Ecto neural progenitor cell (in vitro differentiated cells): ENCODE measurements at regions not wholly inside any gene's neighbourhood (a gene's known extent, or its start where the extent isn't known, plus 50 kb on each side); places are given as distances from the start of the nearest gene placed in this dataset.
"Not testable (repeated sequence)": the region's sequence is repeated elsewhere in the genome, so short reads cannot be mapped to it uniquely, and the experiment has no call there.

Experiments used
- DNase-seq: peaks from one replicate; pipeline ENCODE4 v3.0.0-alpha.2; 2018; ENCODE audit warnings: low spot score

GRCh38 chr12:65656156-65656882 is 168.0 kb upstream of the HMGA2 start:
- DNase-seq: no peak

DNA sequence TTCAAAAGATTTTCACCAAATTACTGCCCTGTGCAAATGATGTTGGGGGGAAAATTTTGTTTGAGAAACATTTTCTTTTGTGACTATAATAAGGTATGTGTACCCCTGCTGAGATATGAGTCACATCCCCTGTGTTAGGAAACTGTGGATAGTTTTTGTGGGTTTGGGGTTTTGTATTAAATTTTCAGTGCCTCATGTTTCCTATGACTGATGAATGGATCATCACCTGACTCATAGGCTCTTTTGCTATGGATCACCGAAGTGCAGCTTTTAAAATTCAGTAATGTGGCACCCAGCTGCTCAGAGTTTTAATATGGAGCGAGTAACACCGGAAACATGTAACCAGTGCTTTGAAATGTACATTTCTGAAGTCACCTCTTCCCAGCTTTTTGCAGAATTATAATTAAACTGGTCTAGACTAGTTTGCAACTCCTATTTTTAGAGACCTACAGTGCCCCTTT is 167.4 kb upstream of the HMGA2 start:
- no peak for DNase-seq

GRCh38 chr12:65657635-65658034 is 166.6 kb upstream of the HMGA2 start:
- no peak for DNase-seq

GRCh38 chr12:65658360-65658759 is 165.9 kb upstream of the HMGA2 start:
- no peak for DNase-seq

GRCh38 chr12:65659681-65660080 is 164.6 kb upstream of the HMGA2 start:
- no peak for DNase-seq

DNA sequence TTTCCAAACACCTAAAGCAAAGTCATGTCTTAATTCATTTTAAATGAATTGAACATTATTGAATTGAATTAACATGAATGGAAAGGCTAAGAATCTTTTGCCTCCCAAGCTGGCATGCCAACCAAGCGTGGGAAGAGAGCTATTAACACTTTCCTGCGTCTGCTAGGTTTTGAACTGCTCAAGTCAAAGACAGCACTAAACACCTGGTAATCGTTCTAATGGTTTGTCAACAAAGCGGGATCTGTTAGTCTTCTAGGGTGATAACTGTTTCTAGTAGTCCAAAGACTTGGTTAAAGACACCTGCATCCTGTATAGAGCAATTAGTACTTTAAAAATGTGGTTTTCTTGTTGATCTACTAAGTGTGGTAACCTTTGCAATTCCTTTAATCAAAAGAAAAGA is 164.2 kb upstream of the HMGA2 start:
- DNase-seq: no peak

GRCh38 chr12:65660836-65661235 is 163.4 kb upstream of the HMGA2 start:
- no peak for DNase-seq

GRCh38 chr12:65662590-65662989 is 161.7 kb upstream of the HMGA2 start:
- no peak for DNase-seq

DNA sequence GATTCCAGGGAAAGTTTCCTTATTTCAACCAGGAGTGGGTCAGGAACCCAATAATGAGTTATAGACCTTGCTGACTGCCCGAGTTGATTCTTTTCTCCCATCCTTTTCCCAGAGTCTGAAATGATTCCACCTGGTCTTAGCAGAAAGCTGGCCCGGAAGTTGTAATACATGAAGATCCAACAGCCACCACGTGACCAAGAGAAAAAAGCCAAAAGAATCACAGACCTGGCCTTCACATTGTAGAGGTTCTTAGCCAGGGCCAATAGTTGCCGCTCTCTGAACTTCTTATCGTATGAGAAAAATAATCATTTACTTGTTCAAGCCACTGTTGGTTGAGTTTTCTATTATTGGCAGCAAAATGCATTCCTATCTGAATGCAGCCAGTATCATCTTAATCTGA is 161.2 kb upstream of the HMGA2 start:
- DNase-seq: no peak

DNA sequence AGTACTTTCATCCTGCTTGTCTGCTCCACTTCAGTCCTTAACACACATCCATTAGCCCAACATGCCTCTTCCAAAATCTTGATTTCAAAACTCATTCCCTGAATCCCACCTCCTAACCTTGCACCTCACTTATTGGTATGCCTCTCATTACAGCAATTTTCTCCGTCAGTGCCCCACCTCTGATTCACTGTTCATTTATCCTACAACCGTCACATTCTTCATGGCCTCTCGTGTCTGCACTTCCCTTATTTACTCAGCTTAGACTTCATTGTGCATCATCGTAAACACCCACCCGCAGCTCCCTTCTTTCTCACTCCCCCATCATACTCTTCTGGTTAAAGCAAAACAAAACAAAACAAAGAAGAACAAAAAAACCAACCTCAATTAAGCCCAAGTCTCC is 160.6 kb upstream of the HMGA2 start:
- DNase-seq: no peak

- no peak for DNase-seq
Observed at GRCh38 chr12:65664715-65665250, 159.5 kb upstream of the HMGA2 start.

GRCh38 chr12:65665817-65666216 is 158.5 kb upstream of the HMGA2 start:
- no peak for DNase-seq

- DNase-seq: no peak
Observed at GRCh38 chr12:65666876-65667275, 157.4 kb upstream of the HMGA2 start.

DNA sequence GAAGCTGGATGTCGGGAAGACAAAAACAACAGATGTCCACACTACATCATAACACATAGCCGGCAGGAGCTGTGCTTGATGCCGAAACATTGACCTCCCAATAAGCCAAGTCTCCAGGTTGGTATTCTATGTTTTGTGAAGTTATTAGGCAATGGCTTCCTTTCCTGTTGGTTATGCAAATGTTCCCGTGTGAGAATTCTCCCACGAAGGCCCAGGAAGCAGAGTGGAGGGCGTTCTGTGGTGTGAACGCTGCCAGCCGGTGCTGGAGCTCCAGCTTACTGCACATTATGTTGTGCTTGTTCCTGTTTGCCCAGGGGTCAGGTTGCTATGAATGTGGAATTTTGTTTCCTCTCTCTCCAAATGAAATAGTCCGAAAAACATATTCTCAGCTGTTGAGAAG is 156.4 kb upstream of the HMGA2 start:
- no peak for DNase-seq

DNA sequence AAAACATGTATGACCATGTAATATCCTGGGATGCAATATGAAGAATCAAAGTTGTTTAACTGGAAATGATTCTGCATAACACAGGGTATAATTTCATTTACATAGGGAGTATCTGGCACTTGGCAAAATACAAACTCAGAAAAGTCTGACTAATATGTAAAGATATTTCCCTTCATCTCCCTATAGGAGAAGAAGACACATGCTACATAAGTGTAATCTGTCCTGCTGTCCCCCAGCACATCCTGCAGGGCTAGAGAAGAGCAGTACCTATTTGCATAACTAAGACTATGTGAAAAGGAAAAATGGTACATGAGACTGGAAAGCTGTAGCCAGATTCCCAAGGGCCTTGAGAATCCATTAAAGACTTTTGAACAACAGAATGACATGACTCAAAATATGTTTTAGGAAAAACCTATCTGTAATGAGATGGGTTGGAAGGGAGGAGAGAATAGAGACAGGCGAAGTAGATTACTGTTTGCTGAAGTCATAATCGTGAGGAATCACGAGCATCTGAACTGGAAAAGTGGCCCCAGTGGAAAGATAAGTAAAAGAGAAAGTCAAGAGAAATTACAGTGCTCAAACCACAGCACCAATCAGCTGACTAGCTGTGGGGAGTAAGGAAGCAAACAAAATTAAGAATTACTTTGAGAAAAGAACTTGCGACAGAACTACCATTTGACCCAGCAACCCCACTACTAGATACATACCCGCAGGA is 155.1 kb upstream of the HMGA2 start:
- DNase-seq: no peak

DNA sequence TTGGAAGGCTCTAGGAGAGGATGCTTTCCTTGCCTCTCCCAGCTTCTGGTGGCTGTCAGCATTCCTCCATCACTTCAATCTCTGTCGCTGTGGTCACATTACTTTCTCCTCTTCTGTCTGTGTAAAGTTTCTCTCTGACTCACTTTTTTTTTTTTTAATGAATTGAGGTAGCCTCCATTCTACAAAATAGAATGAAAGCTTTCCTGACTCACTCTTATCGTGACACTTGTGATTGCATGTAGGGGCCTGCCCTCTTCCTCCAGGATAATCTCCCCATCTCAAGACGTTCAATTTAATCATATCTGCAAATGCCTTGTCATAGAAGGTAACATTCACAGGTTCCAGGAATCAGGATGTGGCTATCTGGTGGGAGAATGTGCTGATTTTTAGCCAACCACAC is 153.5 kb upstream of the HMGA2 start:
- no peak for DNase-seq

DNA sequence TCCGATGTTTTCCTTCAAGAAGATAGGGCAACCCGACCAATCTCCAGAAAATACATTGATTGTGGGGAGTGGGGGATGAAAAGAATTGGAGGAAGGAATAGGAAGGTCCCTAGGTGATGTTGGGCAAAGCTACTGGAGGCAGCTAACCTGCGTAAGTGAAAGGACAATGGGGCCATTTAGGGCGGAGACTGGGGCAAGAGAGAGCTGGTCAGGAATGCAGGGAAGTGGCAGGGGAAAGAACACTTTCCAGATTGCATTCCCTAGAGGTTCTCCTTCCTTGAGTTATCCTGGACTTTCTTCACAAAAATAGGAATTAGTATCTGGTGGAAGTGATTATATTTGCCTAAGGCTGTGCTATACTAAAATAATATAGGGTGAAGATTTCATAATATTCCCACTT is 151.8 kb upstream of the HMGA2 start:
- DNase-seq: no peak

- DNase-seq: no peak
Observed at GRCh38 chr12:65673156-65673690, 151.1 kb upstream of the HMGA2 start.

DNA sequence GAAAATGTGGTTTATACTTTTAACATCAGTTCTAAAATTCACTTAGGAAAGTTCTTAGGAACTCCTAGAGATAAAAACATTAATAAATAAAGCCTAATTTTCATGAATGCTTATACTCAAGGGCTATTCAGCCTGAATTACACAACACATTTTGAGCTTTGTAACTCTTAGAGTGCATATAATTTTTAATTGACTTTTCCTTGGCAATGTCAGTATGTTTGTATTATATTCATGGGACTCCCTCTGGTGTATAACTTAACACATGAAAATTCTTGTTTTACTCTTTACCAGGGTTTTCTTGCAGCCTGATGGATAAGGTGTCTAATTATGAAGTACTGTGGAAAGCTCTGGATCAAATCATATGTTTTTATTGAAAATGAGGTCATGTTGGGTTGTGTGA is 150.6 kb upstream of the HMGA2 start:
- DNase-seq: no peak

GRCh38 chr12:65675141-65675621 is 149.1 kb upstream of the HMGA2 start:
- no peak for DNase-seq

DNA sequence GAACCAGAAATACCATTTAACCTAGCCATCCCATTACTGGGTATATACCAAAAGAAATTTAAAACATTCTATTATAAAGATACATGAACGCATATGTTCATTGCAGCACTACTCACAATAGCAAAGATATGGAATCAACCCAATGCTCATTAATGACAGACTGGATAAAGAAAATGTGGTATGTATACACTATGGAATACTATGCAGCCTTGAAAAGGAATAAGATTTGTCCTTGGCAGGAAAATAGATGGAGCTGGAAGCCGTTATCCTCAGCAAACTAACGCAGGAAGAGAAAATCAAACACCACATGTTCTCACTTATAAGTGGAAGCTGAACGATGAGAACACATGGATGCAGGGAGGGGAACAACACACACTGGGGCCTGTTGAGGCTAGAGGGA is 146.1 kb upstream of the HMGA2 start:
- not testable (repeated sequence) for DNase-seq

DNA sequence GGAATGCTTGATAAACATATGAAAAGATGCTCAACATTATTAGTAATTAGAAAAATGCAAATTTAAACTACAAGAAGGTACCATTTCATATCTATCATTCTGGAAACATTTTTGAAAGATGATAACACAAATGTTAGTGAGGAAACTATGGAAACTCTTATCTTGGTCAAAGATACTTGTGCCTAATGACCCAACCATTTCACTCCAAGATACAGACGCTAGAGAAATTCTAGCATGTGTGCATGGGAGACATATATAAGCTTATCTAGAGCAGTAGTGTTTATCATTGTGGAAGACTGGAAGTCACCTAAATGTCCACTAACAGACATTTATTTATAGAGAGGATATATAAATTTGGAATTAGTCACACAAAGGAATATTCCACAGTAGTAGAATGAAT is 143.1 kb upstream of the HMGA2 start:
- no peak for DNase-seq

- DNase-seq: no peak
Observed at GRCh38 chr12:65682112-65682511, 142.2 kb upstream of the HMGA2 start.
